OCI-LY7 (cell line): ENCODE measurements at regions not wholly inside any gene's neighbourhood (a gene's known extent, or its start where the extent isn't known, plus 50 kb on each side); places are given as distances from the start of the nearest gene placed in this dataset.

Experiments
- BruUV-seq: library from RNA; stranded (reverse); fragments of 400-500 nt; replicated peaks from 2 replicates; lab custom pipeline; 2021; lab: Mats Ljungman, UMichigan
- CTCF ChIA-PET: fragments of 300-600 bp; sonication (Branson Sonifier 250); formaldehyde crosslinking; loops from one replicate; lab custom pipeline; 2022; ENCODE audit warnings: antibody characterized with exemption; ENCODE audit not compliant: unreplicated experiment; lab: Charles Lee
- POLR2A ChIA-PET: fragments of 300-600 bp; sonication (Branson Sonifier 250); formaldehyde crosslinking; loops from one replicate; lab custom pipeline; 2022; ENCODE audit warnings: antibody characterized with exemption; lab: Charles Lee
- DNase-seq: peaks from one replicate; pipeline ENCODE4 v3.0.0-alpha.2; 2015; ENCODE audit warnings: low spot score
- H2AFZ ChIP-seq: fragments of 200-600 bp; sonication (generic), shearing (Covaris generic); 2 replicates; pipeline ENCODE4 v1.6.1; 2014; ENCODE audit warnings: mild to moderate bottlenecking, antibody characterized with exemption, low read length, moderate library complexity
- H3K27ac ChIP-seq: fragments of 200-600 bp; sonication (generic); 2 replicates; pipeline ENCODE4 v1.5.1; 2014; ENCODE audit warnings: mixed run types, low read depth, mild to moderate bottlenecking, moderate library complexity, low read length, inconsistent platforms; ENCODE audit not compliant: poor library complexity, severe bottlenecking
- H3K36me3 ChIP-seq: fragments of 200-600 bp; sonication (generic); 2 replicates; pipeline ENCODE4 v1.6.1; 2014; ENCODE audit warnings: mild to moderate bottlenecking, antibody characterized with exemption, low read length, moderate library complexity, mixed read lengths; ENCODE audit not compliant: insufficient read depth
- H3K4me1 ChIP-seq: fragments of 200-600 bp; sonication (generic); 2 replicates; pipeline ENCODE4 v1.5.1; 2014; ENCODE audit warnings: mild to moderate bottlenecking, low read length; ENCODE audit not compliant: insufficient read depth, poor library complexity, severe bottlenecking
- H3K4me2 ChIP-seq: fragments of 200-600 bp; sonication (generic); 2 replicates; pipeline ENCODE4 v1.6.1; 2014; ENCODE audit warnings: mild to moderate bottlenecking, low read length
- H3K4me3 ChIP-seq: fragments of 200-600 bp; sonication (generic); 2 replicates; pipeline ENCODE4 v1.5.1; 2014; ENCODE audit warnings: mild to moderate bottlenecking, low read depth, low read length; ENCODE audit not compliant: poor library complexity, severe bottlenecking
- H3K79me2 ChIP-seq: fragments of 200-600 bp; sonication (generic); 2 replicates; pipeline ENCODE4 v1.6.1; 2016; ENCODE audit warnings: low read depth, mild to moderate bottlenecking, low read length, moderate library complexity, mixed read lengths; ENCODE audit not compliant: insufficient read depth
- H3K9me2 ChIP-seq: fragments of 200-600 bp; sonication (generic); 2 replicates; pipeline ENCODE4 v1.6.1; 2016; ENCODE audit warnings: mild to moderate bottlenecking, low read length, mixed read lengths; ENCODE audit not compliant: insufficient read depth
- H3K9me3 ChIP-seq: fragments of 200-600 bp; sonication (generic); 2 replicates; pipeline ENCODE4 v1.6.1; 2014; ENCODE audit warnings: mild to moderate bottlenecking, mixed run types, low read length, mixed read lengths
- H4K20me1 ChIP-seq: fragments of 200-600 bp; sonication (generic); 2 replicates; pipeline ENCODE4 v1.6.1; 2014; ENCODE audit warnings: mild to moderate bottlenecking, antibody characterized with exemption, low read length, moderate library complexity, mixed read lengths; ENCODE audit not compliant: insufficient read depth
- EZH2phosphoT487 ChIP-seq: fragments of 200-600 bp; sonication (generic); IDR thresholded peaks from 2 replicates; pipeline ENCODE4 v1.6.1; 2018; ENCODE audit warnings: low read depth, borderline replicate concordance, mild to moderate bottlenecking, mixed run types, antibody characterized with exemption, low read length, moderate library complexity, mixed read lengths
- intact Hi-C: fragments of 100-400 bp; cut with micrococcal nuclease; formaldehyde crosslinking; loops from one replicate; pipeline ENCODE4 v1.10.0; 2022; ENCODE audit not compliant: unreplicated experiment
- TF ChIP-seq, protein P1 (sequence below): fragments of 200-600 bp; sonication (generic); conservative IDR thresholded peaks from 2 replicates; pipeline ENCODE4 v1.5.1; 2014; ENCODE audit warnings: mild to moderate bottlenecking, antibody characterized with exemption, low read length, moderate library complexity, mixed read lengths

- no peak for TF ChIP-seq EZH2phosphoT487
- TF ChIP-seq, protein P1, sequence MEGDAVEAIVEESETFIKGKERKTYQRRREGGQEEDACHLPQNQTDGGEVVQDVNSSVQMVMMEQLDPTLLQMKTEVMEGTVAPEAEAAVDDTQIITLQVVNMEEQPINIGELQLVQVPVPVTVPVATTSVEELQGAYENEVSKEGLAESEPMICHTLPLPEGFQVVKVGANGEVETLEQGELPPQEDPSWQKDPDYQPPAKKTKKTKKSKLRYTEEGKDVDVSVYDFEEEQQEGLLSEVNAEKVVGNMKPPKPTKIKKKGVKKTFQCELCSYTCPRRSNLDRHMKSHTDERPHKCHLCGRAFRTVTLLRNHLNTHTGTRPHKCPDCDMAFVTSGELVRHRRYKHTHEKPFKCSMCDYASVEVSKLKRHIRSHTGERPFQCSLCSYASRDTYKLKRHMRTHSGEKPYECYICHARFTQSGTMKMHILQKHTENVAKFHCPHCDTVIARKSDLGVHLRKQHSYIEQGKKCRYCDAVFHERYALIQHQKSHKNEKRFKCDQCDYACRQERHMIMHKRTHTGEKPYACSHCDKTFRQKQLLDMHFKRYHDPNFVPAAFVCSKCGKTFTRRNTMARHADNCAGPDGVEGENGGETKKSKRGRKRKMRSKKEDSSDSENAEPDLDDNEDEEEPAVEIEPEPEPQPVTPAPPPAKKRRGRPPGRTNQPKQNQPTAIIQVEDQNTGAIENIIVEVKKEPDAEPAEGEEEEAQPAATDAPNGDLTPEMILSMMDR, result no peak
- POLR2A ChIA-PET, result no interaction called here
- H4K20me1 ChIP-seq, result no peaks in the 10 kb centered on the region
- CTCF ChIA-PET, result no interaction called here
- H3K9me3 ChIP-seq, result no peaks in the 10 kb centered on the region
- H3K36me3 ChIP-seq, result no peaks in the 10 kb centered on the region
- no peaks in the 10 kb centered on the region for H3K9me2 ChIP-seq
- H3K4me3 ChIP-seq, result no peak overlapping the region
- H3K27ac ChIP-seq, result no peak overlapping the region
- no peak overlapping the region for H2AFZ ChIP-seq
- no peaks in the 10 kb centered on the region for H3K4me1 ChIP-seq
- H3K79me2 ChIP-seq, result no peaks in the 10 kb centered on the region
- DNase-seq, result no peak
- BruUV-seq, result no TSS peak
- intact Hi-C loops, result no loop called here
- no peak overlapping the region for H3K4me2 ChIP-seq
Measured at GRCh38 chr2:18484625-18485024, 75.8 kb downstream of the RDH14 start.

DNA sequence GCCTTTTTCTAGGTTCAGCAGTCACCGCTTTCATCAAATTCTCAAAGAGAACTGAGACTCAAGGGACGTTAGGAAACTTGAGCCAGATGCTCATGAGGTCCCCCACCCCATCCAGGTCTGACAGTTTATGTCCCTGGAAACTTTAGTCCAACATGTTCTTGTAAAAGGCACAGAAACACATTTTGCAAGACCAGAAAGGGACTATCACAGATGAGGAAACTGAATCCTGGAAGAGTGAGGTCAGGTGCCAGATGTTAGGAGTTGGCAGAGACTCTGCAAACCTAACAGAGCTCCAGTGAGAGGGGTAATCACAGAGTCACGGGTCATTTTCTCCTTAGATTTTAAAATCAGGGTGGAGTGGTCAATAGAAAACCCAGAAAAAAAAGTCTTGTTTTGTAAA is 76.6 kb downstream of the RDH14 start:
- Histone ChIP-seq H3K9me2 (no peaks in the 10 kb centered on the region), H3K36me3 (no peaks in the 10 kb centered on the region), H3K4me3 (no peak overlapping the region), H3K4me2 (no peak overlapping the region), H2AFZ (no peak overlapping the region), H3K79me2 (no peaks in the 10 kb centered on the region), H3K9me3 (no peaks in the 10 kb centered on the region), H4K20me1 (no peaks in the 10 kb centered on the region), H3K27ac (no peak overlapping the region), H3K4me1 (no peaks in the 10 kb centered on the region)
- DNase-seq, result no peak
- BruUV-seq, result no TSS peak
- intact Hi-C loops, result no loop called here
- CTCF ChIA-PET, result no interaction called here
- POLR2A ChIA-PET, result no interaction called here
- TF ChIP-seq, protein P1, result no peak
- no peak for TF ChIP-seq EZH2phosphoT487

GRCh38 chr2:18482666-18483065 is 77.8 kb downstream of the RDH14 start:
- ChIA-PET CTCF (no interaction called here), POLR2A (no interaction called here)
- no peaks in the 10 kb centered on the region for H4K20me1 ChIP-seq
- TF ChIP-seq EZH2phosphoT487, result no peak
- TF ChIP-seq, protein P1, result peak; percentile 35
- H3K9me3 ChIP-seq, result no peaks in the 10 kb centered on the region
- intact Hi-C loops, result no loop called here
- H3K4me3 ChIP-seq, result no peak overlapping the region
- no peaks in the 10 kb centered on the region for H3K79me2 ChIP-seq
- H3K27ac ChIP-seq, result no peak overlapping the region
- no peaks in the 10 kb centered on the region for H3K36me3 ChIP-seq
- DNase-seq, result no peak
- no TSS peak for BruUV-seq
- H2AFZ ChIP-seq, result no peak overlapping the region
- H3K9me2 ChIP-seq, result no peaks in the 10 kb centered on the region
- no peaks in the 10 kb centered on the region for H3K4me1 ChIP-seq
- H3K4me2 ChIP-seq, result no peak overlapping the region
